GM23338 (cell line): ENCODE measurements at regions not wholly inside any gene's neighbourhood (a gene's known extent, or its start where the extent isn't known, plus 50 kb on each side); places are given as distances from the start of the nearest gene placed in this dataset.

ENCODE experiments used
- ATAC-seq: fragments of 200-7000 bp; cut with Tn5 transposase; 3 replicates; pipeline ENCODE4 v1.9.1; 2020
- DNase-seq: peaks from one replicate; pipeline ENCODE4 v3.0.0-alpha.2; 2015; ENCODE audit warnings: low spot score
- H2AFZ ChIP-seq: fragments of 200-600 bp; sonication (generic); 2 replicates; pipeline ENCODE4 v1.8.0; 2016; ENCODE audit warnings: antibody characterized with exemption, mild to moderate bottlenecking, moderate library complexity
- H3F3A ChIP-seq: fragments of 200-600 bp; sonication (generic); replicated peaks from 2 replicates; pipeline ENCODE4 v1.8.0; 2017; ENCODE audit warnings: antibody characterized with exemption, mixed run types, low read depth
- H3K27ac ChIP-seq: fragments of 200-600 bp; sonication (generic); 2 replicates; pipeline ENCODE4 v1.6.1; 2016; ENCODE audit warnings: low read depth
- H3K27me3 ChIP-seq: fragments of 200-600 bp; sonication (generic); 2 replicates; pipeline ENCODE4 v1.8.0; 2016; ENCODE audit warnings: mild to moderate bottlenecking, mixed run types, moderate library complexity; ENCODE audit not compliant: insufficient read depth
- H3K36me3 ChIP-seq: fragments of 200-600 bp; sonication (generic); 2 replicates; pipeline ENCODE4 v1.8.0; 2016; ENCODE audit warnings: mild to moderate bottlenecking; ENCODE audit not compliant: insufficient read depth
- H3K4me1 ChIP-seq: fragments of 200-600 bp; sonication (generic); 2 replicates; pipeline ENCODE4 v1.8.0; 2016; ENCODE audit warnings: mild to moderate bottlenecking, moderate library complexity; ENCODE audit not compliant: insufficient read depth
- H3K4me2 ChIP-seq: fragments of 200-600 bp; sonication (generic); 2 replicates; pipeline ENCODE4 v1.7.1; 2017; ENCODE audit warnings: mixed run types
- H3K4me3 ChIP-seq: fragments of 200-600 bp; sonication (generic); 2 replicates; pipeline ENCODE4 v1.6.1; 2016; ENCODE audit warnings: mixed run types
- H3K79me2 ChIP-seq: fragments of 200-600 bp; sonication (generic); replicated peaks from 2 replicates; pipeline ENCODE4 v1.8.0; 2017; ENCODE audit warnings: mild to moderate bottlenecking; ENCODE audit not compliant: insufficient read depth
- H3K9me2 ChIP-seq: fragments of 200-600 bp; sonication (generic); 2 replicates; pipeline ENCODE4 v1.8.0; 2017; ENCODE audit not compliant: insufficient read depth
- H4K20me1 ChIP-seq: fragments of 200-600 bp; sonication (generic); replicated peaks from 2 replicates; pipeline ENCODE4 v1.8.0; 2017; ENCODE audit warnings: mild to moderate bottlenecking; ENCODE audit not compliant: insufficient read depth
- H3K27ac Mint-ChIP-seq: 2 replicates; pipeline ENCODE4 v1.8.0; 2020; ENCODE audit warnings: inconsistent platforms, mild to moderate bottlenecking, moderate library complexity, mixed read lengths
- H3K27me3 Mint-ChIP-seq: 3 replicates; pipeline ENCODE4 v1.8.0; 2022; ENCODE audit warnings: low read depth, mild to moderate bottlenecking, moderate library complexity, mixed read lengths, inconsistent platforms; ENCODE audit not compliant: insufficient read depth, poor library complexity
- H3K36me3 Mint-ChIP-seq: 3 replicates; pipeline ENCODE4 v1.8.0; 2021; ENCODE audit warnings: low read depth, mild to moderate bottlenecking, inconsistent platforms, moderate library complexity, mixed read lengths
- H3K4me1 Mint-ChIP-seq: 3 replicates; pipeline ENCODE4 v1.8.0; 2020; ENCODE audit warnings: mild to moderate bottlenecking, inconsistent platforms, mixed read lengths
- H3K4me3 Mint-ChIP-seq: 3 replicates; pipeline ENCODE4 v1.8.0; 2021; ENCODE audit warnings: moderate library complexity, mild to moderate bottlenecking, inconsistent platforms, mixed read lengths
- H3K9me3 Mint-ChIP-seq: 3 replicates; pipeline ENCODE4 v1.8.0; 2020; ENCODE audit warnings: moderate library complexity, mild to moderate bottlenecking, inconsistent platforms, mixed read lengths
- CREB1 ChIP-seq: fragments of 250-450 bp; sonication (Bioruptor Pico); IDR thresholded peaks from 2 replicates; pipeline ENCODE4 v1.5.0; 2020; ENCODE audit warnings: low read depth, mild to moderate bottlenecking, moderate library complexity
- CTCF ChIP-seq, 2 experiments: fragments of 200-600 bp in 1 of 2; sonication (generic) in 1 of 2; conservative IDR thresholded peaks; 2 replicates each; pipeline versions ENCODE4 v1.5.1 to v1.6.1; 2016 to 2017; ENCODE audit warnings: antibody characterized with exemption in 2 of 2, low read depth in 2 of 2, mild to moderate bottlenecking in 2 of 2, moderate library complexity in 1 of 2
- ETS1 ChIP-seq: IDR thresholded peaks from 2 replicates; pipeline ENCODE4 v1.6.1; 2016; ENCODE audit warnings: antibody characterized with exemption
- EZH2 ChIP-seq: fragments of 200-600 bp; sonication (generic); IDR thresholded peaks from one replicate; pipeline ENCODE4 v1.8.0; 2017; ENCODE audit warnings: antibody characterized with exemption, mild to moderate bottlenecking, low read depth; ENCODE audit not compliant: unreplicated experiment
- JUNB ChIP-seq: IDR thresholded peaks from one replicate; pipeline ENCODE4 v1.6.1; 2016; ENCODE audit warnings: antibody characterized with exemption; ENCODE audit not compliant: unreplicated experiment
- NANOG ChIP-seq: IDR thresholded peaks from 2 replicates; pipeline ENCODE4 v1.6.1; 2016; ENCODE audit warnings: antibody characterized with exemption, borderline replicate concordance
- POLR2AphosphoS5 ChIP-seq: IDR thresholded peaks from 2 replicates; pipeline ENCODE4 v1.6.1; 2016; ENCODE audit warnings: antibody characterized with exemption, low read depth
- STAT1 ChIP-seq: IDR thresholded peaks from one replicate; pipeline ENCODE4 v1.6.1; 2016; ENCODE audit warnings: antibody characterized with exemption; ENCODE audit not compliant: unreplicated experiment
- ZNF331 ChIP-seq: fragments of 250-450 bp; sonication (Bioruptor Pico); IDR thresholded peaks from 2 replicates; pipeline ENCODE4 v1.5.0; 2020; ENCODE audit warnings: low read depth, mild to moderate bottlenecking, moderate library complexity
- ZNF462 ChIP-seq: fragments of 250-450 bp; sonication (Bioruptor Pico); IDR thresholded peaks from 2 replicates; pipeline ENCODE4 v1.5.0; 2020; ENCODE audit warnings: mild to moderate bottlenecking, moderate library complexity

GRCh38 chr7:26560526-26561256 lies 269.0 kb downstream of the SNX10 start:
- TF ChIP-seq ETS1 = no peak
- TF ChIP-seq ZNF331 (CRISPR knock-in tag) = no peak
- no peak for TF ChIP-seq POLR2AphosphoS5
- no peak for TF ChIP-seq CTCF (conservative IDR thresholded peaks at IDR 0.05; ENCODE audit: low read depth in 2 of 2)
- TF ChIP-seq NANOG = no peak
- TF ChIP-seq JUNB = no peak
- TF ChIP-seq ZNF462 (CRISPR knock-in tag) = no peak
- TF ChIP-seq EZH2 = no peak
- TF ChIP-seq STAT1 = no peak
- TF ChIP-seq CREB1 (CRISPR knock-in tag) = no peak
- Histone ChIP-seq H3K27me3 (no peaks in the 10 kb centered on the region), H3K27ac (no peak overlapping the region), H3K36me3 (no peaks in the 10 kb centered on the region), H3K4me2 (no peak overlapping the region), H3K9me2 (no peaks in the 10 kb centered on the region; the same call in 1 of the 2 replicates), H2AFZ (no peak overlapping the region), H4K20me1 (no peaks in the 10 kb centered on the region), H3K4me1 (no peaks in the 10 kb centered on the region), H3K4me3 (no peak overlapping the region), H3F3A (no peaks in the 10 kb centered on the region), H3K79me2 (no peaks in the 10 kb centered on the region)
- Mint-ChIP-seq H3K4me1 (peaks cover 7% of the 10 kb centered on the region; the same call in 2 of the 3 replicates), H3K36me3 (no peaks in the 10 kb centered on the region), H3K27ac (no peak overlapping the region), H3K4me3 (no peak overlapping the region), H3K27me3 (peaks cover 6% of the 10 kb centered on the region), H3K9me3 (no peaks in the 10 kb centered on the region)
- ATAC-seq (no peak), DNase-seq (no peak)
